OCI-LY7 (cell line): ENCODE measurements at regions not wholly inside any gene's neighbourhood (a gene's known extent, or its start where the extent isn't known, plus 50 kb on each side); places are given as distances from the start of the nearest gene placed in this dataset.

ENCODE experiments used
- BruUV-seq: library from RNA; stranded (reverse); fragments of 400-500 nt; replicated peaks from 2 replicates; lab custom pipeline; 2021; lab: Mats Ljungman, UMichigan
- CTCF ChIA-PET: fragments of 300-600 bp; sonication (Branson Sonifier 250); formaldehyde crosslinking; loops from one replicate; lab custom pipeline; 2022; ENCODE audit warnings: antibody characterized with exemption; ENCODE audit not compliant: unreplicated experiment; lab: Charles Lee
- POLR2A ChIA-PET: fragments of 300-600 bp; sonication (Branson Sonifier 250); formaldehyde crosslinking; loops from one replicate; lab custom pipeline; 2022; ENCODE audit warnings: antibody characterized with exemption; lab: Charles Lee
- DNase-seq: peaks from one replicate; pipeline ENCODE4 v3.0.0-alpha.2; 2015; ENCODE audit warnings: low spot score
- H2AFZ ChIP-seq: fragments of 200-600 bp; sonication (generic), shearing (Covaris generic); 2 replicates; pipeline ENCODE4 v1.6.1; 2014; ENCODE audit warnings: mild to moderate bottlenecking, antibody characterized with exemption, low read length, moderate library complexity
- H3K27ac ChIP-seq: fragments of 200-600 bp; sonication (generic); 2 replicates; pipeline ENCODE4 v1.5.1; 2014; ENCODE audit warnings: mixed run types, low read depth, mild to moderate bottlenecking, moderate library complexity, low read length, inconsistent platforms; ENCODE audit not compliant: poor library complexity, severe bottlenecking
- H3K36me3 ChIP-seq: fragments of 200-600 bp; sonication (generic); 2 replicates; pipeline ENCODE4 v1.6.1; 2014; ENCODE audit warnings: mild to moderate bottlenecking, antibody characterized with exemption, low read length, moderate library complexity, mixed read lengths; ENCODE audit not compliant: insufficient read depth
- H3K4me1 ChIP-seq: fragments of 200-600 bp; sonication (generic); 2 replicates; pipeline ENCODE4 v1.5.1; 2014; ENCODE audit warnings: mild to moderate bottlenecking, low read length; ENCODE audit not compliant: insufficient read depth, poor library complexity, severe bottlenecking
- H3K4me2 ChIP-seq: fragments of 200-600 bp; sonication (generic); 2 replicates; pipeline ENCODE4 v1.6.1; 2014; ENCODE audit warnings: mild to moderate bottlenecking, low read length
- H3K4me3 ChIP-seq: fragments of 200-600 bp; sonication (generic); 2 replicates; pipeline ENCODE4 v1.5.1; 2014; ENCODE audit warnings: mild to moderate bottlenecking, low read depth, low read length; ENCODE audit not compliant: poor library complexity, severe bottlenecking
- H3K79me2 ChIP-seq: fragments of 200-600 bp; sonication (generic); 2 replicates; pipeline ENCODE4 v1.6.1; 2016; ENCODE audit warnings: low read depth, mild to moderate bottlenecking, low read length, moderate library complexity, mixed read lengths; ENCODE audit not compliant: insufficient read depth
- H3K9me2 ChIP-seq: fragments of 200-600 bp; sonication (generic); 2 replicates; pipeline ENCODE4 v1.6.1; 2016; ENCODE audit warnings: mild to moderate bottlenecking, low read length, mixed read lengths; ENCODE audit not compliant: insufficient read depth
- H3K9me3 ChIP-seq: fragments of 200-600 bp; sonication (generic); 2 replicates; pipeline ENCODE4 v1.6.1; 2014; ENCODE audit warnings: mild to moderate bottlenecking, mixed run types, low read length, mixed read lengths
- H4K20me1 ChIP-seq: fragments of 200-600 bp; sonication (generic); 2 replicates; pipeline ENCODE4 v1.6.1; 2014; ENCODE audit warnings: mild to moderate bottlenecking, antibody characterized with exemption, low read length, moderate library complexity, mixed read lengths; ENCODE audit not compliant: insufficient read depth
- EZH2phosphoT487 ChIP-seq: fragments of 200-600 bp; sonication (generic); IDR thresholded peaks from 2 replicates; pipeline ENCODE4 v1.6.1; 2018; ENCODE audit warnings: low read depth, borderline replicate concordance, mild to moderate bottlenecking, mixed run types, antibody characterized with exemption, low read length, moderate library complexity, mixed read lengths
- intact Hi-C: fragments of 100-400 bp; cut with micrococcal nuclease; formaldehyde crosslinking; loops from one replicate; pipeline ENCODE4 v1.10.0; 2022; ENCODE audit not compliant: unreplicated experiment
- TF ChIP-seq, protein P1 (sequence below): fragments of 200-600 bp; sonication (generic); conservative IDR thresholded peaks from 2 replicates; pipeline ENCODE4 v1.5.1; 2014; ENCODE audit warnings: mild to moderate bottlenecking, antibody characterized with exemption, low read length, moderate library complexity, mixed read lengths

DNA sequence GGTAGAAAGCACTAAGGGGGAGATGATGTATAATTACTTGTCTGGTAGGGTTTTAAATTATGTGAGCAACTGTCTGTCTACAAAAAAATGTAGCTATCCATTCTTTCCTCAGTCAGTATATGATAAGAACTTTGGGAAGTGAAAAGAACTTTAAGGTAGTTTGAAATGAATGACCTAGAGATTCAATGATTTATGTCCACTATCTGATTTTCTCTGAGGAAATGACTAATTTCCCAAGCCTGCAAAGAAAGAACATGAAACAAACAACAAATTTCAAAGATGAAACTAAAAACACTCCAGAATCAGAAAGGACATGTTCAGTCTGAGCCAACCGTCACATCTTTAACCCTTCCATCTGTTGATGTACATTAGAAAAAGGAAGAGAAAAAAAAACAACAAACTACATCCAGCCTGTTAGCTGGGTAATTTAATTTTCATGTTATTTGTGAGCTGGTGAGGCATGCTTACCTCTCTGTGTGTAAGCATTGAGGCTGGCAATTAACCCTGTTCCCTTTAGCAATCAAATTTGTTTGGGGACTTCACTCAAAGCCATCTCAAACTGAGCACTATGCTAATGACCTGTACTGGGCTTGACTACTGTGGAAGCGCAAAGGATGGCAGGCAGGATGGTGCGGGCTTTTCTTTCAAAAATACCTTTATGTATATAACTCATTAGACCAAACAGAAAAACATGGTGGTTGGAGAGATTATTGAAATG lies 220.1 kb downstream of the TUSC7 start:
- Histone ChIP-seq H3K4me1 (no peaks in the 10 kb centered on the region), H3K4me3 (no peak overlapping the region), H3K36me3 (no peaks in the 10 kb centered on the region), H2AFZ (no peak overlapping the region), H3K9me3 (no peaks in the 10 kb centered on the region), H3K27ac (no peak overlapping the region), H3K79me2 (no peaks in the 10 kb centered on the region), H3K4me2 (no peak overlapping the region), H4K20me1 (no peaks in the 10 kb centered on the region), H3K9me2 (no peaks in the 10 kb centered on the region)
- CTCF ChIA-PET: no interaction called here
- DNase-seq: no peak
- TF ChIP-seq, protein P1, sequence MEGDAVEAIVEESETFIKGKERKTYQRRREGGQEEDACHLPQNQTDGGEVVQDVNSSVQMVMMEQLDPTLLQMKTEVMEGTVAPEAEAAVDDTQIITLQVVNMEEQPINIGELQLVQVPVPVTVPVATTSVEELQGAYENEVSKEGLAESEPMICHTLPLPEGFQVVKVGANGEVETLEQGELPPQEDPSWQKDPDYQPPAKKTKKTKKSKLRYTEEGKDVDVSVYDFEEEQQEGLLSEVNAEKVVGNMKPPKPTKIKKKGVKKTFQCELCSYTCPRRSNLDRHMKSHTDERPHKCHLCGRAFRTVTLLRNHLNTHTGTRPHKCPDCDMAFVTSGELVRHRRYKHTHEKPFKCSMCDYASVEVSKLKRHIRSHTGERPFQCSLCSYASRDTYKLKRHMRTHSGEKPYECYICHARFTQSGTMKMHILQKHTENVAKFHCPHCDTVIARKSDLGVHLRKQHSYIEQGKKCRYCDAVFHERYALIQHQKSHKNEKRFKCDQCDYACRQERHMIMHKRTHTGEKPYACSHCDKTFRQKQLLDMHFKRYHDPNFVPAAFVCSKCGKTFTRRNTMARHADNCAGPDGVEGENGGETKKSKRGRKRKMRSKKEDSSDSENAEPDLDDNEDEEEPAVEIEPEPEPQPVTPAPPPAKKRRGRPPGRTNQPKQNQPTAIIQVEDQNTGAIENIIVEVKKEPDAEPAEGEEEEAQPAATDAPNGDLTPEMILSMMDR: no peak
- TF ChIP-seq EZH2phosphoT487: no peak
- POLR2A ChIA-PET: interaction anchor here (0.7 kb wide), 1 partner anchor 417 kb away, joined by 3 read pairs; no protein-coding TSS in a partner anchor
- intact Hi-C loops: no loop called here
- no TSS peak for BruUV-seq

DNA sequence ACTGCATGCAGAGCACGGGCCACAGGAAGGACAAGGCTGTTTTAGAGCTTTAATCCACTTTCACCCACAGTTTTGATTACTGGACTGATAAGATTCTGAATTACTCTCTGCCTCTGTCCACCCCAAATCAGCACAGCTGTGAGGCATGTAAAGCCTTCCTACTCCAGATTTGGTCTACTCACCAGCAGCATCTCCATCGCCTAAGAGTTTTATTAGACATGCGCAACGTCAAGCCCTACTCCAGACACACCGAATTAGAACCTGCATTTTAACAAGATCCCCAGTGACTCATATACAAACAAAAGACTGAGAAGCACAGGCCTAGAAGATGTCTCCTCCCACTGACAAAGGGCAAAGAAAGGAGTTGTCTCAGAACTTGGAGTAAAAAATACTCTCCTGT lies 221.2 kb downstream of the TUSC7 start:
- CTCF ChIA-PET: no interaction called here
- POLR2A ChIA-PET: no interaction called here
- Histone ChIP-seq H3K4me2 (no peak overlapping the region), H3K9me2 (no peaks in the 10 kb centered on the region), H2AFZ (no peak overlapping the region), H3K4me3 (no peak overlapping the region), H4K20me1 (no peaks in the 10 kb centered on the region), H3K4me1 (no peaks in the 10 kb centered on the region), H3K9me3 (no peaks in the 10 kb centered on the region), H3K27ac (no peak overlapping the region), H3K36me3 (no peaks in the 10 kb centered on the region), H3K79me2 (no peaks in the 10 kb centered on the region)
- TF ChIP-seq EZH2phosphoT487: no peak
- TF ChIP-seq, protein P1: no peak
- BruUV-seq: no TSS peak
- DNase-seq: no peak
- intact Hi-C loops: no loop called here

DNA sequence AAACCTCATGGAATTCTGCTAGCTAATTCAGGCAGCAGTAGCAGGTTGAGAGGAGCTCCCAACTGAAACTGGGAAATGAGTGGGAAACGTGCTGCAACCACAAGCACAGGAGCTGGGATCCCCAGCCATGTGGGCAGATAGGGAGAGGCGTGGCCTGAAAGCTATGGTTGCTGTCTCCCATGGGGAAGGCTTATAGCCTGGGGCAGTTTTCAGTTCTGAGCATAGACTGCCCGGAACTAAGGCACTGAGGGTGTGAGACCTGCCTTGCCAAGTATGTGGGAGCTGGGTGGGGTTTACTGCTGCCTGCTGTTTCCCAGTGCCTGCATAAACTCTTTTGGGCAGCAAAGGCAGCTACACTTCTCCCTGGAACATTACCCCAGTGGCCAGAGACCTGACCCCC lies 229.5 kb downstream of the TUSC7 start:
- H3K4me2 ChIP-seq: no peak overlapping the region
- no TSS peak for BruUV-seq
- CTCF ChIA-PET: no interaction called here

More for the DNA sequence above, 229.5 kb downstream of the TUSC7 start:
- Histone ChIP-seq H3K27ac (no peak overlapping the region), H2AFZ (no peak overlapping the region), H3K9me3 (no peaks in the 10 kb centered on the region), H4K20me1 (no peaks in the 10 kb centered on the region), H3K4me1 (no peaks in the 10 kb centered on the region), H3K36me3 (no peaks in the 10 kb centered on the region), H3K9me2 (no peaks in the 10 kb centered on the region), H3K79me2 (no peaks in the 10 kb centered on the region), H3K4me3 (no peak overlapping the region)
- no peak for DNase-seq
- intact Hi-C loops: no loop called here
- no peak for TF ChIP-seq EZH2phosphoT487
- TF ChIP-seq, protein P1: no peak
- POLR2A ChIA-PET: interaction anchor here (0.7 kb wide), 1 partner anchor 208 kb away, joined by 3 read pairs; no protein-coding TSS in a partner anchor
